Testis (tissue), 2 donors: ENCODE measurements at regions not wholly inside any gene's neighbourhood (a gene's known extent, or its start where the extent isn't known, plus 50 kb on each side); places are given as distances from the start of the nearest gene placed in this dataset.

Experiments
- DNase-seq: peaks from one replicate; pipeline ENCODE4 v3.0.0-alpha.2; 2019
- H3K27ac ChIP-seq, 2 donors: fragments of 200-600 bp; sonication (generic); one replicate each; pipeline ENCODE4 v1.5.1; 2019
- H3K27me3 ChIP-seq: fragments of 200-600 bp; sonication (generic); one replicate; pipeline ENCODE4 v1.5.1; 2019
- H3K36me3 ChIP-seq: fragments of 200-600 bp; sonication (generic); one replicate; pipeline ENCODE4 v1.5.1; 2017; ENCODE audit warnings: low read depth; ENCODE audit errors: missing control alignments
- H3K4me1 ChIP-seq: fragments of 200-600 bp; sonication (generic); one replicate; pipeline ENCODE4 v1.5.1; 2019
- H3K4me3 ChIP-seq, 2 donors: fragments of 200-600 bp; sonication (generic); one replicate each; pipeline ENCODE4 v1.5.1; 2017 to 2019
- H3K9me3 ChIP-seq: fragments of 200-600 bp; sonication (generic); one replicate; pipeline ENCODE4 v1.5.1; 2017
- CTCF ChIP-seq, 3 experiments: fragments of 450-650 bp in 2 of 3; fragments of 200-600 bp in 1 of 3; sonication (generic) in 1 of 3; IDR thresholded peaks; one replicate each; pipeline ENCODE4 v1.5.1; 2016 to 2019; ENCODE audit warnings: antibody characterized with exemption in 3 of 3, mild to moderate bottlenecking in 2 of 3, moderate library complexity in 1 of 3
- POLR2A ChIP-seq: fragments of 450-650 bp; IDR thresholded peaks from one replicate; pipeline ENCODE4 v1.6.1; 2017; ENCODE audit warnings: antibody characterized with exemption, mild to moderate bottlenecking, moderate library complexity
- WGBS, 2 donors: methylation state at CpG; one replicate each; pipeline ENCODE4 v1.1.5; 2018; 5-methylcytosine and 5-hydroxymethylcytosine counted together
- intact Hi-C: fragments of 100-400 bp; cut with DNase I; formaldehyde crosslinking; loops from one replicate; pipeline ENCODE4 v1.15.1; 2023; ENCODE audit warnings: low total_unique reads

- Histone ChIP-seq H3K9me3 (no peaks in the 10 kb centered on the region), H3K27ac (no peak overlapping the region), H3K36me3 (no peaks in the 10 kb centered on the region), H3K27me3 (no peaks in the 10 kb centered on the region), H3K4me1 (no peaks in the 10 kb centered on the region), H3K4me3 (no peak overlapping the region)
- DNase-seq = no peak
- TF ChIP-seq CTCF (IDR thresholded peaks at IDR 0.05) (no peak), POLR2A (no peak)
- 95 to 97% methylated on average over 1 of the region's 1 CpG for WGBS, 2 donors
- intact Hi-C loops = no loop called here
Measured at GRCh38 chr13:90766386-90766902, 581.0 kb upstream of the MIR17HG start.

- 86 to 90% methylated on average over 3 of the region's 3 CpGs for WGBS, 2 donors
- no peaks in the 10 kb centered on the region for H3K36me3 ChIP-seq
- H3K9me3 ChIP-seq = no peaks in the 10 kb centered on the region
- no peak for DNase-seq
- H3K27me3 ChIP-seq = no peaks in the 10 kb centered on the region
- intact Hi-C loops = no loop called here
- H3K4me1 ChIP-seq = no peaks in the 10 kb centered on the region
- H3K27ac ChIP-seq = no peak overlapping the region
- TF ChIP-seq POLR2A (no peak), CTCF (IDR thresholded peaks at IDR 0.05) (no peak)
- no peak overlapping the region for H3K4me3 ChIP-seq
Measured at GRCh38 chr13:90768116-90768515, 579.4 kb upstream of the MIR17HG start.

- H3K4me1 ChIP-seq = no peaks in the 10 kb centered on the region
- H3K4me3 ChIP-seq = no peak overlapping the region
- no peaks in the 10 kb centered on the region for H3K9me3 ChIP-seq
- WGBS, 2 donors = 86 to 87% methylated on average over 3 of the region's 3 CpGs
- no peak overlapping the region for H3K27ac ChIP-seq
- no peak for TF ChIP-seq CTCF (IDR thresholded peaks at IDR 0.05)
- TF ChIP-seq POLR2A = no peak
- H3K36me3 ChIP-seq = no peaks in the 10 kb centered on the region
- no peaks in the 10 kb centered on the region for H3K27me3 ChIP-seq
- no peak for DNase-seq
- intact Hi-C loops = no loop called here
Measured at GRCh38 chr13:90769387-90769786, 578.1 kb upstream of the MIR17HG start.

- H3K9me3 ChIP-seq = no peaks in the 10 kb centered on the region
- H3K27me3 ChIP-seq = no peaks in the 10 kb centered on the region
- H3K4me1 ChIP-seq = no peaks in the 10 kb centered on the region
- WGBS, 2 donors = 48 to 66% methylated on average over 3 of the region's 3 CpGs
- DNase-seq = no peak
- H3K27ac ChIP-seq = no peak overlapping the region
- intact Hi-C loops = no loop called here
- no peak overlapping the region for H3K4me3 ChIP-seq
- TF ChIP-seq CTCF (IDR thresholded peaks at IDR 0.05) (no peak), POLR2A (no peak)
- H3K36me3 ChIP-seq = no peaks in the 10 kb centered on the region
Measured at GRCh38 chr13:90770334-90770733, 577.2 kb upstream of the MIR17HG start.

GRCh38 chr13:90773681-90774080, 573.8 kb upstream of the MIR17HG start:
- H3K27ac ChIP-seq = no peak overlapping the region
- no peak for TF ChIP-seq CTCF (IDR thresholded peaks at IDR 0.05)
- no peak for TF ChIP-seq POLR2A
- no peaks in the 10 kb centered on the region for H3K9me3 ChIP-seq
- no peaks in the 10 kb centered on the region for H3K36me3 ChIP-seq
- intact Hi-C loops = no loop called here
- no peak for DNase-seq
- H3K4me3 ChIP-seq = no peak overlapping the region
- no peaks in the 10 kb centered on the region for H3K4me1 ChIP-seq
- H3K27me3 ChIP-seq = no peaks in the 10 kb centered on the region
